SJCRH30 (cell line): ENCODE measurements at regions not wholly inside any gene's neighbourhood (a gene's known extent, or its start where the extent isn't known, plus 50 kb on each side); places are given as distances from the start of the nearest gene placed in this dataset.
A peak's percentile ranks its signal among the peaks of the same experiment; 100 is the strongest.

Experiments used
- DNase-seq, 2 experiments: peaks; one replicate each; pipeline ENCODE4 v3.0.0-alpha.2; 2015 to 2020
- H3K27ac ChIP-seq: fragments of 250-450 bp; sonication (Bioruptor Pico); 2 replicates; pipeline ENCODE4 v1.5.1; 2020; ENCODE audit warnings: mild to moderate bottlenecking, moderate library complexity
- H3K27me3 ChIP-seq: fragments of 250-450 bp; sonication (Bioruptor Pico); 2 replicates; pipeline ENCODE4 v1.5.1; 2020; ENCODE audit warnings: mild to moderate bottlenecking, moderate library complexity
- H3K36me3 ChIP-seq: fragments of 250-450 bp; sonication (Bioruptor Pico); 2 replicates; pipeline ENCODE4 v1.5.1; 2020; ENCODE audit warnings: mild to moderate bottlenecking, moderate library complexity
- H3K4me1 ChIP-seq: fragments of 250-450 bp; sonication (Bioruptor Pico); 2 replicates; pipeline ENCODE4 v1.5.1; 2020; ENCODE audit warnings: mild to moderate bottlenecking, moderate library complexity
- H3K4me3 ChIP-seq: fragments of 250-450 bp; sonication (Bioruptor Pico); 2 replicates; pipeline ENCODE4 v1.5.1; 2020; ENCODE audit warnings: mild to moderate bottlenecking, moderate library complexity
- H3K9me3 ChIP-seq: fragments of 250-450 bp; sonication (Bioruptor Pico); replicated peaks from 2 replicates; pipeline ENCODE4 v1.5.1; 2020; ENCODE audit warnings: mild to moderate bottlenecking, moderate library complexity

DNA sequence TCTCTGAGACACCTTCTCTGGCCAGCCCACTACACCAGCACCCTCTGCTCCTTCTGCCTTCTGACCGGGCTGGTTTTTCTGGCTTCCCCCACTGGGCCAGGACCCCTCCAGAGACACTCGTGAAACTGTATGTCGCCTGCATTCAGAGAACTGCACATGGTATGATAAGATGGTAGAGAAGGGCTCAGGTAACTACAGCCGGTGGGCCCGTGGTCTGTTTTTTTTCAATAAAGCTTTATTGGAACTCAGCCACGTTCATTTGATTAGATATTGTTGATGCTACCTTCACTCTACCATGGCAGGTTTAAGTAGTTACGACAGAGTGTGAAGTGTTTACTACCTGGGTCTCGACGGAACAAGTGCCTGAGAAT, 514.0 kb downstream of the TBC1D22A start:
- Histone ChIP-seq H3K9me3 (no peaks in the 10 kb centered on the region), H3K36me3 (no peaks in the 10 kb centered on the region), H3K27ac (no peak overlapping the region), H3K4me3 (no peak overlapping the region), H3K4me1 (peaks cover 4% of the 10 kb centered on the region; the same call in 1 of the 2 replicates), H3K27me3 (no peaks in the 10 kb centered on the region)
- DNase-seq, result no peak

DNA sequence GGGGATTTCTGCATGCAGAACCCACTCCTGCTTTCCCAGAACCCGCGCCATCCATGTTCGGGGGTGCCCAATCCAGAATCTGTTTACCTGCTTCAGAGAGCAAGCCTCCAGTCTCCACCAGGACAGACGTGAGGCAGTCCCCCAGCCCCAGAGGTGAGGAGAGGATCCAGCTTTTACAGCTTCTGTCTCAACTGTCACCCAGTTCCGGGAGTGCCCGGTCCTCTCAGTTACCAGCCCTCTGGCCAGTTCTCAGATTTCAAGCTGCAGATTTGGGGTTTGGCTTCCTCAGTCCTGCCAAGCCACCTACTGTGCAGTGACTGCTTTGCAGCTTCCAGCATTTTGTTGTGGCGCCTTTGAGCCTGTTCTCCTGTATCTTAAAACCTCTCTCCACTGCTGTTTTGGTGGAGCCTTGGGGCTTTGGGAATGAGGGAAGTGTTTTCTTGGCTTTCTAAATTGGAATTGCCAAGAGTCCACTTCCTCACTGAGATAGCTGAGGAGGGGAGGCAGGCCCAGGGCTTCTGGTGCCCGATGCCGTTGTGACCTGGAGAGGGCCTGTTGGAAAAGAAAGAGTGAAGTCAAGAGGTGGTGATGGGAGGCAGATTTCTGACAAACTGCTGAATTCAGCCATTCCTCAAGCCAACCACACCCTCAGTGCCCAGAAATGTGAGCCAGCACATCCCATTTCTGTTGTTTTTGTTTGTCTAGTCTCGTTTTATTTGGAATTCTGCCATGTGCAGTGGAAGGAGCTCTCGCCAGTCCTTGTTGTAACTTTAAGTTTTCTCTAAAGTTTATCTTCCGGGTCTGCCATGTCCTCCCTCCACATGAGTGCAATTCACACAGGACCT, 513.4 kb downstream of the TBC1D22A start:
- Histone ChIP-seq H3K27ac (no peak overlapping the region), H3K9me3 (no peaks in the 10 kb centered on the region), H3K4me1 (peaks cover 4% of the 10 kb centered on the region; the same call in 1 of the 2 replicates), H3K4me3 (no peak overlapping the region), H3K36me3 (no peaks in the 10 kb centered on the region), H3K27me3 (no peaks in the 10 kb centered on the region)
- DNase-seq, result peak; percentile 27 to 61

DNA sequence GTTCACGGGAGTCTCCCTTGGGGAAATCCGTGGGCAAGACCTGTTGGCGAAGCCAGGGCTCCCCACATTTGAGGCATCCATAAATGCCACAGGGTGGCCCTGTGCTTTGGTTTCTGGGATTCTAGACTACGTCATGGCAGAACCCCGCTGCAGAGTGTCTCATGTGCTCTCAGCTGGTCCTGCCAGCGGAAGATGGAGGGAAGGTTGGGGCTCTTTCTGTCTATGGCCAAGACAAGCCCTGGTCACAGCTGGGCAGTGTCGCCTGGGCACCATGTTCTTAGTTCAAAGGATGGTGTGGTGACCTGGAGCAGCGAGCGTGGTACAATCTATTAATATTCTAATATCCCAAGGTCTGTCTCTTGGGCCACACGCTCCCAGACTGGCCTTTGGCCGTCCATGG, 511.7 kb downstream of the TBC1D22A start:
- H3K36me3 ChIP-seq, result no peaks in the 10 kb centered on the region
- no peak overlapping the region for H3K4me3 ChIP-seq
- H3K27ac ChIP-seq, result no peak overlapping the region
- H3K27me3 ChIP-seq, result no peaks in the 10 kb centered on the region
- DNase-seq, result no peak
- no peaks in the 10 kb centered on the region for H3K9me3 ChIP-seq
- peaks cover 4% of the 10 kb centered on the region; the same call in 1 of the 2 replicates for H3K4me1 ChIP-seq

DNA sequence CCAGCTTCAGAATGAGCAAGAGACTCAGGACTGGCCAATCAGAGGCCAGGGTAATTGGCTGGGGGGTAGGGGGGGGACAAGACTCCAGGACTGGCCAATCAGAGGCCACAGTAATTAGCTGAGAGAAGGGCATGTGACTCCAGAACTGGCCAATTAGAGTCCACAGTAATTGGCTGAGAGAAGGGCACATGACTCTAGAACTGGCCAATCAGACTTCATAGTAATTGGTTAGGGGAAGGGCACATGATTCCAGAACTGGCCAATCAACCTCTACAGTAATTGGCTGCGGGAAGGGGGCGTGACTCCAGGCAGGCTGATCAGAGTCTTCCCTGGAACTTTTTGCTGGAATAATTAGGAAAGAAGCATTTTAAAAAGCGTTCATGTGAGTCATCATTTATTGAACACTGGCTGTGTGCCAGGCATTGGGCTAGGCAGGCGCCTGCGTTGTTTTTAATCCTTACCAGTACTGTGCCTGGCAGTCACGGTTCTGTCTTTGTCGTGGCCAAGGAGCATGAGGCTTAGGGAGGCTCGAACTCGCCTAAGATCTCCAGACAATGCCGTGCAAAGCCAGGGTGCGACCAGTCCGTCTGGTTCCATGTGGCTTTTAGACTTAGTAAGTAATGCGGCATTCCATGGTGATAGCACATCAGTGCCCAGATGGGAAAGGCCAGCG, 508.1 kb downstream of the TBC1D22A start:
- Histone ChIP-seq H3K4me3 (no peak overlapping the region), H3K27ac (no peak overlapping the region), H3K27me3 (no peaks in the 10 kb centered on the region), H3K36me3 (no peaks in the 10 kb centered on the region), H3K9me3 (no peaks in the 10 kb centered on the region), H3K4me1 (no peaks in the 10 kb centered on the region; the same call in 1 of the 2 replicates)
- no peak for DNase-seq

DNA sequence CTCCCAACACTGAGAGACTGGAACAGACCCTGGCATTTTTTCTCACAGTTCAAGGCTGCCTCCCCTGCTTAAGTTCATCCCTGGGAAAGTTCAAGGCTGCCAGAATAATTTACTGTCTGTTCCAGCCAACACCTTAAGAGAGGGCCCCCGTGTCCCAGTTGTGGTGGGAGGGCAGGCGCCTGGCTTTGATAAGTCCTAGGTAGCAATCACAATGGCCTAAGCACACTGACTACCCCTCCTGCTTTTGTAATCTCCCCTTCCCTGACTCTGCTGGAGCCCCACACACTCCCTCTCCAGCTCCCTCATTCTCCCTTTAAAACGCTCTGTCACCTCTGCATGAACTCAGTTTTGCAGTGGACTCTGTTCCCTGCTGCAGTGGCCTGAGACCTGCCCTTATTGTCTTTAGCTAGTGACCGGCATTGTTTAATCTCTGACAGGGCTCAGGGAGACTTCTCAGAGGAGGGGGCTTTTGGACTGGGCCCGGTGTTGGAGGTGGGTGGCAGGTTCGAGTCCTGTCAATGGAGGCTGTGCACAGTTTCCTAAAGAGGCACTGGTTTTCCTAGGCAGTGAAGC, 507.2 kb downstream of the TBC1D22A start:
- no peak for DNase-seq

DNA sequence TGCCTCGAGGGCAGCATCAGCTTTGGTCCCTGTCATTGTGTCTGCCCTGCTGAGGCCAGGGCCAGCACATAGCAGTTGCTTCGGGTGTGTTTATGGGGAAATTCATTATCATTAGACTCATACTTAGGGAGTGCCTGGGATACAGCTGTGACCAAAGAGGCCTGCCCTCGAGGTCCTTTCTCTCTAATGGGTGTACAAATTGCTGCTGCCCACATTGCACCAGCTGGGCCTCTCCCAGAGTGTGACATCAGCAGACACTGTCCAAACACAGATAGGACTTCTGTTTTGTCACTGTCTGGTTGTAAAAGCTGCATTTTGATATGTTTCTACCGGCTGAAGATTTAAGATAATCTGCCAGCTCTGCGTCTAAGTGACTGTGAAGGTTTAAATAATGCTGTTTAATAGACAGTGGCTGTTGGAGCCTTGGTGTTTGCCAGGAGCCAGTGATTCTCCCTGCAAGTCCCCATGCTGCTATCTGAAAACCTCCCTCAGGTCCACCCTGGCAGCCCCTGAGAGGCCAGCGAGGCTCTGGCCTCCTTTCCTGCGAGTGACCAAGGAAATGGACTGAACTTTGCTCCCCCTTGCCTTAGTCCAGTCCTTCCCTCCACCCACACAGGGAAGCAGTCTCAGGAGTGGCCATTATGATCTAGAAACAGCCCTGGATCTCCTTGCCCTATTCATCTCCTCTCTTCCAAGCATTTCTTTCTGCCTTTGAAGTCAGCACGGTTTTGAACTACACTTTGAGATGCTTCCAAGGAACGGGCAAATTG, 505.2 kb downstream of the TBC1D22A start:
- no peaks in the 10 kb centered on the region for H3K36me3 ChIP-seq
- DNase-seq, result no peak
- no peaks in the 10 kb centered on the region for H3K9me3 ChIP-seq
- H3K27ac ChIP-seq, result no peak overlapping the region
- H3K4me3 ChIP-seq, result no peak overlapping the region
- H3K4me1 ChIP-seq, result no peaks in the 10 kb centered on the region
- no peaks in the 10 kb centered on the region for H3K27me3 ChIP-seq

More for the DNA sequence above, 507.2 kb downstream of the TBC1D22A start:
- Histone ChIP-seq H3K27me3 (no peaks in the 10 kb centered on the region), H3K4me1 (no peaks in the 10 kb centered on the region), H3K9me3 (no peaks in the 10 kb centered on the region), H3K4me3 (no peak overlapping the region), H3K27ac (no peak overlapping the region), H3K36me3 (no peaks in the 10 kb centered on the region)

DNA sequence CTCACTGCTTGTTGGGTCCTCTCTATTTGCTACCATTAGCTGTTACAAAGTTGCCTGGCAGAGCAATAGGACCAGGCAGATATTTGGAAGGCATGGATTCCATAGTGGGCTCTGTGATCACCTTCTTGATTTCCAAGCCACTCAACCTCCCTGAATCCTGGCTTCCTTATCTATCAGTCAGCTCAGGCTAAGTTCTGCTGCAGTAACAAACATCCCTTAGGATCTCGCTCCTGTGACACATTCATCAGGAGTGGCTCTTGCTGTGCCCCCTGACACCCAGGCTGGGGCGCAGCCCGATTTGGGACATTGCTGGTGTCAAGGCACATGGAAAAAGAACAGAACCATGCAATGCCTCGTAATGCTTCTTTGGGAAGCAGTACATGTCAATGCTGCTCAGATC, 503.9 kb downstream of the TBC1D22A start:
- DNase-seq, result no peak
- no peaks in the 10 kb centered on the region for H3K36me3 ChIP-seq
- no peak overlapping the region for H3K27ac ChIP-seq
- no peak overlapping the region for H3K4me3 ChIP-seq
- no peaks in the 10 kb centered on the region for H3K4me1 ChIP-seq
- no peaks in the 10 kb centered on the region; the same call in 1 of the 2 replicates for H3K9me3 ChIP-seq
- no peaks in the 10 kb centered on the region for H3K27me3 ChIP-seq

DNA sequence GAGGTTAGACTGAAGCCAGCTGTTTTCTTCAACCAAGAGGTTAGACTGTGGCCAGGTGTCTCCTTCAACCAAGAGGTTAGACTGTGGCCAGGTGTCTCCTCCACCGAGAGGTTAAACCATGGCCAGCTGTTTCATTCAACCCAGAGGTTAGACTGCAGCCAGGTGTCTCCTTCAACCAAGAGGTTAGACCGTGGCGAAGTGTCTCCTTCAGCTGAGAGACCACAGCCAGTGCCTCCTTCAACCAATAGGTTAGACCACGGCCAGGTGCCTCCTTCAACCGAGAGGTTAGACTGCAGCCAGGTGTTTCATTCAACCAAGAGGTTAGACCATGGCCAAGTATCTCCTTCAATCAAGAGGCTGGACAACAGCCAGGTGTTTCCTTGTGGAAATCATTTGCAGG, 498.1 kb downstream of the TBC1D22A start:
- no peaks in the 10 kb centered on the region for H3K27me3 ChIP-seq
- no peak for DNase-seq
- H3K9me3 ChIP-seq, result no peaks in the 10 kb centered on the region; the same call in 1 of the 2 replicates
- H3K36me3 ChIP-seq, result no peaks in the 10 kb centered on the region
- no peak overlapping the region for H3K4me3 ChIP-seq
- H3K27ac ChIP-seq, result no peak overlapping the region
- H3K4me1 ChIP-seq, result no peaks in the 10 kb centered on the region

DNA sequence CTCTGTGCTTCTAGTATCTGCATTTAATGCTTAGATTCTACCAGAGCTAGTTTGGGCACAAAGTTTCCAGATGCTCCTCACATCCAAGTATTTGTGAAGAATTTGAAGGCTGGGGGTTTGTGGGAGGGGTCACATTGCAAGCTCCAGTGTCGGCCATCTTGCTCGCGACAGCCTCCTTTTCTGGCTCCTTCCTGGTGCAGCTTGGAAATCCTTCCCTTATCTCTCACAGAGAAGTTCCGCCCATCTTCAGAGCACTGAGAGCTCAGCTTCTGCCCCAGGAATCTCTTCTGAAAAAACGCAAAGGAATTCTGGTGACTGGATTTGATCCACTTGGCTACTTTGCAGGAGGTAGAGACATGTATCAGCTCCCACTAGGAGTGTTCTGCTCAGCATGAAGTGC, 497.5 kb downstream of the TBC1D22A start:
- Histone ChIP-seq H3K27me3 (no peaks in the 10 kb centered on the region), H3K9me3 (no peaks in the 10 kb centered on the region; the same call in 1 of the 2 replicates)
- DNase-seq, result peak in 1 of 2 experiments; percentile 16

DNA sequence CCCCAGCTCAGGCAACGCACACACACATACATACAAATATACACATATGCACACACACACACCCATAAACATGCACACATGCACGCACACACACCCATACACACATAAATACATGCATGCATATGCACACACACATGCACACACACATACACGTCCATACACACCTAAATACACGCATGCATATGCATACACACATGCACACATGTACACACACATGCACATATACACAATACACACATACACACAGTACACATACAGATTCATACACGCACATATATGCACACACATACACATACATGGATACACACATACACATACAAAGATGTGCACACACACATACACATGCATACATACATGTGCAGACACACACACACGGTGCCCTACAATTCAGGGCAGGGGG, 496.6 kb downstream of the TBC1D22A start:
- Histone ChIP-seq H3K27ac (no peak overlapping the region), H3K4me1 (no peaks in the 10 kb centered on the region)

More for the DNA sequence above, 497.5 kb downstream of the TBC1D22A start:
- no peaks in the 10 kb centered on the region for H3K36me3 ChIP-seq
- H3K4me3 ChIP-seq, result no peak overlapping the region
- H3K27ac ChIP-seq, result no peak overlapping the region
- H3K4me1 ChIP-seq, result no peaks in the 10 kb centered on the region

DNA sequence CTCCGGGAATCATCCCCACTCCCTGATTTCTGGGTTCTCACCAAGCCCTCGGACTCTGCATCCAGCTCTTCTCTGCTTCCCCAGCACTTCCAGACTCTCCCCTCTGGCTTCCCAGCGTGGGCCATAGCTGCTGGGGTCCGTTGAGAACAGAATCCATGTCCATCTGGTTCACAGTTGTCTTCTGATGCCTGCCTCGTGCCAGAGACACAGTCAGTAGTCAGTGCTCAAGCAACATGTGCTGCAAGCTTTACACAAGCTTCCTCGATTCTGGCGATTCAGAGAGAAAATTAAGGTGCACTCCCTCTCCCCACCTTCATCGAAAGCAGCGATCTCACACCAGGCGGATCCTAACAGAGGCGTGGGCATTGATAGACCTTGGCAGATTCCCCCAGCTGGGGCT, 495.5 kb downstream of the TBC1D22A start:
- no peak for DNase-seq
- no peaks in the 10 kb centered on the region; the same call in 1 of the 2 replicates for H3K9me3 ChIP-seq
- H3K36me3 ChIP-seq, result no peaks in the 10 kb centered on the region
- H3K4me3 ChIP-seq, result no peak overlapping the region
- no peaks in the 10 kb centered on the region for H3K4me1 ChIP-seq
- no peak overlapping the region for H3K27ac ChIP-seq
- no peaks in the 10 kb centered on the region for H3K27me3 ChIP-seq

More for the DNA sequence above, 496.6 kb downstream of the TBC1D22A start:
- no peaks in the 10 kb centered on the region for H3K27me3 ChIP-seq
- no peaks in the 10 kb centered on the region; the same call in 1 of the 2 replicates for H3K9me3 ChIP-seq
- DNase-seq, result no peak
- no peak overlapping the region for H3K4me3 ChIP-seq
- H3K36me3 ChIP-seq, result no peaks in the 10 kb centered on the region

DNA sequence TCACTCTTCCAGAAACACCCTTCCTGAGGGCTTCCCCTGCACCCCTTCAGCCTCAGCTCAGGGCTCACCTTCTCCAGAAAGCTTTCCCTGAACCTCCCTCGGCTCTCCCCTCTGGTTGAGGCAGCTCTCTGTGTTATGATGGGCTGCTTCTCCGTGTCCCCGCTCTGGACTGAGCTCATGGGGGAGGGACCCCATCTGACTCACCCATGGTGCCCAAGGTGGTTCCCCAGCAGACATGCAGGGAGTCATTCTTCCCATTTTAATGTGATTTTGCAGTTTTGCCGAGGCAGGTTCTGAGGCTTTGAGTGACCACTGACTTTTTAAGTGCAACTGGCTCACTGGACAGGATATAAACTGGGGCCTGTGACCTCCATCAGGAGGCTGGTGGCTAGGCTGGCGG, 495.1 kb downstream of the TBC1D22A start:
- no peaks in the 10 kb centered on the region; the same call in 1 of the 2 replicates for H3K9me3 ChIP-seq
- no peaks in the 10 kb centered on the region for H3K36me3 ChIP-seq
- no peak overlapping the region for H3K27ac ChIP-seq
- no peaks in the 10 kb centered on the region for H3K27me3 ChIP-seq
- H3K4me3 ChIP-seq, result no peak overlapping the region
- DNase-seq, result no peak
- no peaks in the 10 kb centered on the region for H3K4me1 ChIP-seq

DNA sequence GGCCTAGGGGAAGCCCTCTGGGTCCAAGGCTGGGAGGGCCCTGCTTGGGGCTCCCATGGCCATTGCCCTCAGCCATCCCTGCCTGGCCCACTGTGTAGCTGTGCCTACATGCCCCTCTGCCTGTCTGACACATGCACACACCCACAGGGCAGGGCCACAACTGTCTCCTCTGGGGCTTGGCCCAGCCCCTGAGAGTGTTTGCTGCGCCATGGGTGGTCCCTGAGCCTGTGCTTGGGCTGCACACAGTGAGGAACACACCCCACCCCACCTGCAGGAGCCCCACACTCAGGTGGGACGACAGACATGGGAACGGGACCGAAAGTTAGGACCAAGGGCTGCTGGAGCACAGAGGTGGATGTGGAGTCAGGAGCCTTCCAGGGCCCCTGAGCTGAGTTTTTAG, 489.5 kb downstream of the TBC1D22A start:
- DNase-seq, result no peak
- Histone ChIP-seq H3K4me1 (no peaks in the 10 kb centered on the region), H3K9me3 (no peaks in the 10 kb centered on the region), H3K36me3 (no peaks in the 10 kb centered on the region), H3K4me3 (no peak overlapping the region), H3K27me3 (no peaks in the 10 kb centered on the region), H3K27ac (no peak overlapping the region)

DNA sequence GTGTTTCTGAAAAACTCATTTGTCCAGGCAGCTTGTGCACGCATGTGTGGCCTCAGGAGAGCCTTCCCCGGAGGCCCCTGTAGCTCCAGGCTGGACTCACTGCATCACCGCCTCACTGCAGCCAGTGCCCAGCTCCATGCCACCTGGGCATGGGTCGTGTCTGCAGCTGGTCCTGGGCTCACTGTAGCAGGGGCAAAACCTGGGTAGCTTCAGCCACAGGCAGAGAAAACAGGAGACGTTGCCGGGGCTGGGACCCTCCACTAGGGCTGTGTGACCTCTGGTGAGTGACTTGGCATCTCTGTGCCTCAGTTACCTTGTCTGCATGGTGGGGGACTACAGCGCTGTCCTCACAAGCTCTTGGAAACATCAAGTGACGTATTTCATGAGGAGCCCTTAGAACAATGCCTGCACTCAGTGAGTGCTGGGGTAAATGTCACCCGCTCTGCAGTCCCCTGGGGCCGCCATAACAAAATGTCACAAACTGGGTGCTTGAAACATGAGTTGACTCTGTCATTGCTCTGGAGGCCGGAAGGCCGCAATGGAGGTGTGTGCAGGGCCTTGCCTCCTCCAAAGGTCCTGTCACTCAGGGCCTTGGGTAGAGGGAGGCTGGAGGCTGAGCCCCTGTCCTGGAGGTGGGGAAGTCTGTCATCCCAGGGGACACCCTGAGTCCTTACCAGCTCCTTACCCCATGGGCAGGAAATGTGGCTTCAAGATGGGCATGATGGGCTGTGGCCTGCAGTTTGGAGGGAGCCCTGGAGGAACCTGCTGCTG, 488.7 kb downstream of the TBC1D22A start:
- DNase-seq, result no peak
- no peaks in the 10 kb centered on the region for H3K9me3 ChIP-seq
- H3K4me1 ChIP-seq, result no peaks in the 10 kb centered on the region
- no peak overlapping the region for H3K4me3 ChIP-seq
- H3K36me3 ChIP-seq, result no peaks in the 10 kb centered on the region
- no peak overlapping the region for H3K27ac ChIP-seq
- H3K27me3 ChIP-seq, result no peaks in the 10 kb centered on the region
